ENCODE measurements at regions not wholly inside any gene's neighbourhood (a gene's known extent, or its start where the extent isn't known, plus 50 kb on each side); places are given as distances from the start of the nearest gene placed in this dataset.

- DNase-seq (ENCODE audit: low read depth in 1 of 2, low spot score in 1 of 2) = no peak
These were observed 320.7 kb upstream of the GOLIM4 start for GRCh38 chr3:168416446-168416845.

- DNase-seq (ENCODE audit: low read depth in 1 of 2, low spot score in 1 of 2) = no peak
These were observed 318.4 kb upstream of the GOLIM4 start for GRCh38 chr3:168414149-168414548.

GRCh38 chr3:168407381-168407780 is 311.7 kb upstream of the GOLIM4 start:
- DNase-seq (ENCODE audit: low read depth in 1 of 2, low spot score in 1 of 2) = no peak

- no peak for DNase-seq (ENCODE audit: low read depth in 1 of 2, low spot score in 1 of 2)
These were observed 309.6 kb upstream of the GOLIM4 start for GRCh38 chr3:168405288-168405687.

- DNase-seq (ENCODE audit: low read depth in 1 of 2, low spot score in 1 of 2) = no peak
These were observed 302.8 kb upstream of the GOLIM4 start for GRCh38 chr3:168398371-168399025.

- no peak for DNase-seq (ENCODE audit: low read depth in 1 of 2, low spot score in 1 of 2)
These were observed 301.1 kb upstream of the GOLIM4 start for GRCh38 chr3:168396861-168397260.

- no peak for DNase-seq (ENCODE audit: low read depth in 1 of 2, low spot score in 1 of 2)
These were observed 299.8 kb upstream of the GOLIM4 start for GRCh38 chr3:168395551-168395950.

GRCh38 chr3:168394439-168394838 is 298.7 kb upstream of the GOLIM4 start:
- no peak for DNase-seq (ENCODE audit: low read depth in 1 of 2, low spot score in 1 of 2)

GRCh38 chr3:168386301-168386700 is 290.6 kb upstream of the GOLIM4 start:
- no peak for DNase-seq (ENCODE audit: low read depth in 1 of 2, low spot score in 1 of 2)

- no peak for DNase-seq (ENCODE audit: low read depth in 1 of 2, low spot score in 1 of 2)
These were observed 289.3 kb upstream of the GOLIM4 start for GRCh38 chr3:168384990-168385389.

GRCh38 chr3:168383573-168383972 is 287.8 kb upstream of the GOLIM4 start:
- DNase-seq (ENCODE audit: low read depth in 1 of 2, low spot score in 1 of 2) = no peak

GRCh38 chr3:168371846-168372245 is 276.1 kb upstream of the GOLIM4 start:
- no peak for DNase-seq (ENCODE audit: low read depth in 1 of 2, low spot score in 1 of 2)

- no peak for DNase-seq (ENCODE audit: low read depth in 1 of 2, low spot score in 1 of 2)
These were observed 269.2 kb upstream of the GOLIM4 start for GRCh38 chr3:168364967-168365366.

GRCh38 chr3:168362661-168363247 is 267.0 kb upstream of the GOLIM4 start:
- DNase-seq (ENCODE audit: low read depth in 1 of 2, low spot score in 1 of 2) = no peak

- no peak for DNase-seq (ENCODE audit: low read depth in 1 of 2, low spot score in 1 of 2)
These were observed 266.4 kb upstream of the GOLIM4 start for GRCh38 chr3:168362156-168362555.

- DNase-seq (ENCODE audit: low read depth in 1 of 2, low spot score in 1 of 2) = no peak
These were observed 265.3 kb upstream of the GOLIM4 start for GRCh38 chr3:168360993-168361392.

GRCh38 chr3:168342946-168343850 is 247.5 kb upstream of the GOLIM4 start:
- no peak for DNase-seq (ENCODE audit: low read depth in 1 of 2, low spot score in 1 of 2)

- DNase-seq (ENCODE audit: low read depth in 1 of 2, low spot score in 1 of 2) = no peak
These were observed 246.5 kb upstream of the GOLIM4 start for GRCh38 chr3:168341956-168342936.

- DNase-seq (ENCODE audit: low read depth in 1 of 2, low spot score in 1 of 2) = no peak
These were observed 245.6 kb upstream of the GOLIM4 start for GRCh38 chr3:168341192-168341815.

- no peak for DNase-seq (ENCODE audit: low read depth in 1 of 2, low spot score in 1 of 2)
These were observed 242.4 kb upstream of the GOLIM4 start for GRCh38 chr3:168338161-168338560.
